Fibroblast of mammary gland (primary cell): ENCODE measurements at regions not wholly inside any gene's neighbourhood (a gene's known extent, or its start where the extent isn't known, plus 50 kb on each side); places are given as distances from the start of the nearest gene placed in this dataset.

ENCODE experiments used
- DNase-seq: peaks from one replicate; pipeline ENCODE4 v3.0.0-alpha.2; 2010; ENCODE audit warnings: low read depth
- H3K4me3 ChIP-seq: 2 replicates; pipeline ENCODE4 v1.5.1; 2011; ENCODE audit warnings: low read depth, mild to moderate bottlenecking, low read length, moderate library complexity; ENCODE audit not compliant: control insufficient read depth
- CTCF ChIP-seq: conservative IDR thresholded peaks from 2 replicates; pipeline ENCODE4 v1.5.1; 2011; ENCODE audit warnings: low read depth, low read length, inconsistent platforms; ENCODE audit not compliant: control insufficient read depth, insufficient read depth

- no peak for TF ChIP-seq CTCF
- H3K4me3 ChIP-seq: no peak overlapping the region
- DNase-seq: no peak
Measured at GRCh38 chr17:70621566-70621965, 452.2 kb downstream of the KCNJ2 start.

- DNase-seq: peak; percentile 25
- TF ChIP-seq CTCF: peak; percentile 54
- H3K4me3 ChIP-seq: no peak overlapping the region
Measured at GRCh38 chr17:70622368-70623260, 453.3 kb downstream of the KCNJ2 start.

- TF ChIP-seq CTCF: no peak
- no peak overlapping the region for H3K4me3 ChIP-seq
- DNase-seq: no peak
Measured at GRCh38 chr17:70624211-70624610, 454.9 kb downstream of the KCNJ2 start.

- no peak overlapping the region for H3K4me3 ChIP-seq
- no peak for TF ChIP-seq CTCF
- DNase-seq: peak; percentile 4
Measured at GRCh38 chr17:70629902-70630301, 460.6 kb downstream of the KCNJ2 start.

GRCh38 chr17:70636517-70637133 lies 467.3 kb downstream of the KCNJ2 start:
- peak; percentile 68 for TF ChIP-seq CTCF
- DNase-seq: peak; percentile 49

GRCh38 chr17:70642059-70642458 lies 472.7 kb downstream of the KCNJ2 start:
- TF ChIP-seq CTCF: no peak
- DNase-seq: no peak
- H3K4me3 ChIP-seq: no peak overlapping the region

More at GRCh38 chr17:70636517-70637133, 467.3 kb downstream of the KCNJ2 start:
- H3K4me3 ChIP-seq: no peak overlapping the region

- no peak overlapping the region for H3K4me3 ChIP-seq
- no peak for TF ChIP-seq CTCF
- DNase-seq: no peak
Measured at GRCh38 chr17:70644096-70644495, 474.8 kb downstream of the KCNJ2 start.
